ENCODE measurements at regions not wholly inside any gene's neighbourhood (a gene's known extent, or its start where the extent isn't known, plus 50 kb on each side); places are given as distances from the start of the nearest gene placed in this dataset.

DNA sequence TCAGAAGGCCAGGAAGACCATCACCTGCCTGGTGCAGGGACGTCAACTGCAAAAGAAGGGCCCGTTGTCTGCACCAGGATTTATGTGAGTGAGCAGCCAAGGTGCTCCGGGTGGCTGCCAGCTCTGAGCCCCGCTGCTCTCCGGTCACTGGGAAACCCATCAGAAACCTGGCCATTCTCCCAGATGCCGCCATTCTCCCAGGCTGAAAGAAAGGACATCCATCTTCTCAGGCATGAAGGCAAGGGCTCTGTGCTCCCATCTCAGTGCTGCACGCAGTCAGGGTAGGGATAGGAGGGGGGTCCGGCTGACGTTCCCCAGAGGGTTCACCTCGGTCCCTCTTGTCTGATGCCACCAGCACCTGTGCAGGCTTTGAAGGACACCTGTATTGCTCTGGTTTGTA, 158.4 kb downstream of the ERCC6L2 start:
- H3K27ac ChIP-seq (ENCODE audit: low read depth, low read length): no peak overlapping the region
- no peak overlapping the region for H2AFZ ChIP-seq (ENCODE audit: low read length, unreplicated experiment)
- no peak overlapping the region for H3K4me3 ChIP-seq (ENCODE audit: low read depth, low read length)
- no peaks in the 10 kb centered on the region for H3K79me2 ChIP-seq (ENCODE audit: control insufficient read depth, insufficient read depth, low read length, unreplicated experiment)
- peaks cover 11% of the 10 kb centered on the region; the same call in 1 of the 2 replicates for H3K27me3 ChIP-seq (ENCODE audit: insufficient read depth, low read length)
- H3K36me3 ChIP-seq (ENCODE audit: insufficient read depth, low read length): no peaks in the 10 kb centered on the region
- no peaks in the 10 kb centered on the region for H3K4me1 ChIP-seq (ENCODE audit: control insufficient read depth, insufficient read depth, low read length, unreplicated experiment)

GRCh38 chr9:96031916-96032534, 156.5 kb downstream of the ERCC6L2 start:
- Histone ChIP-seq H3K4me1 (ENCODE audit: control insufficient read depth, insufficient read depth, low read length, unreplicated experiment) (no peaks in the 10 kb centered on the region), H3K27me3 (ENCODE audit: insufficient read depth, low read length) (peaks cover 29% of the 10 kb centered on the region), H3K27ac (ENCODE audit: low read depth, low read length) (no peak overlapping the region), H2AFZ (ENCODE audit: low read length, unreplicated experiment) (no peak overlapping the region), H3K4me3 (ENCODE audit: low read depth, low read length) (no peak overlapping the region), H3K36me3 (ENCODE audit: insufficient read depth, low read length) (no peaks in the 10 kb centered on the region), H3K79me2 (ENCODE audit: control insufficient read depth, insufficient read depth, low read length, unreplicated experiment) (no peaks in the 10 kb centered on the region)

GRCh38 chr9:96031366-96031824, 155.9 kb downstream of the ERCC6L2 start:
- Histone ChIP-seq H3K4me1 (ENCODE audit: control insufficient read depth, insufficient read depth, low read length, unreplicated experiment) (no peaks in the 10 kb centered on the region), H2AFZ (ENCODE audit: low read length, unreplicated experiment) (no peak overlapping the region), H3K36me3 (ENCODE audit: insufficient read depth, low read length) (no peaks in the 10 kb centered on the region), H3K27me3 (ENCODE audit: insufficient read depth, low read length) (peaks cover 35% of the 10 kb centered on the region), H3K4me3 (ENCODE audit: low read depth, low read length) (no peak overlapping the region), H3K27ac (ENCODE audit: low read depth, low read length) (no peak overlapping the region), H3K79me2 (ENCODE audit: control insufficient read depth, insufficient read depth, low read length, unreplicated experiment) (no peaks in the 10 kb centered on the region)

GRCh38 chr9:96029722-96030530, 154.4 kb downstream of the ERCC6L2 start:
- no peak overlapping the region for H3K27ac ChIP-seq (ENCODE audit: low read depth, low read length)
- no peaks in the 10 kb centered on the region for H3K79me2 ChIP-seq (ENCODE audit: control insufficient read depth, insufficient read depth, low read length, unreplicated experiment)
- no peak overlapping the region for H3K4me3 ChIP-seq (ENCODE audit: low read depth, low read length)
- H3K27me3 ChIP-seq (ENCODE audit: insufficient read depth, low read length): peaks cover 36% of the 10 kb centered on the region
- H2AFZ ChIP-seq (ENCODE audit: low read length, unreplicated experiment): no peak overlapping the region
- no peaks in the 10 kb centered on the region for H3K36me3 ChIP-seq (ENCODE audit: insufficient read depth, low read length)
- H3K4me1 ChIP-seq (ENCODE audit: control insufficient read depth, insufficient read depth, low read length, unreplicated experiment): no peaks in the 10 kb centered on the region

- Histone ChIP-seq H3K27ac (ENCODE audit: low read depth, low read length) (no peak overlapping the region), H3K79me2 (ENCODE audit: control insufficient read depth, insufficient read depth, low read length, unreplicated experiment) (no peaks in the 10 kb centered on the region), H3K4me1 (ENCODE audit: control insufficient read depth, insufficient read depth, low read length, unreplicated experiment) (no peaks in the 10 kb centered on the region), H3K4me3 (ENCODE audit: low read depth, low read length) (peak overlapping the region; percentile 43; the same call in 1 of the 2 replicates), H2AFZ (ENCODE audit: low read length, unreplicated experiment) (no peak overlapping the region), H3K27me3 (ENCODE audit: insufficient read depth, low read length) (peaks cover 60% of the 10 kb centered on the region), H3K36me3 (ENCODE audit: insufficient read depth, low read length) (no peaks in the 10 kb centered on the region)
These were observed 152.0 kb downstream of the ERCC6L2 start for GRCh38 chr9:96027251-96028131.

DNA sequence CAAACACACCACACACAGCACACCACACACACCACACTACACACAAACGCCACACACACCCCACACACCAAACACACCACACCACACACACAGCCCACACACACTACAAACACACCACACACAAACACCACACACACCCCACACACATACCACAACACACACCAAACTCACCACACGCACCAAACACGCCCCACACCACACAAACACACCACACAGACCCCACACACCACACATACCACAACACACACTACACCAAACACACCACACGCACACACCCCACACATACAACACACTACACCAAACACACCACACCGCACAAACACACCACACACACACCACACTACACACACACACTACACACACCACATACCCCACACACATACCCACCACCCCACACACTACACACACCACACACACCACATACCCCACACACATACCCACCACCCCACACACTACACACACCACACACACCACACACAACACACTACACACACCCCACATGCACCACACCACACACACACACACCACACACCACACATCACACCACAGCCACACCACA, 151.2 kb downstream of the ERCC6L2 start:
- no peak overlapping the region for H3K27ac ChIP-seq (ENCODE audit: low read depth, low read length)
- H3K36me3 ChIP-seq (ENCODE audit: insufficient read depth, low read length): no peaks in the 10 kb centered on the region
- H3K4me3 ChIP-seq (ENCODE audit: low read depth, low read length): no peak overlapping the region
- H2AFZ ChIP-seq (ENCODE audit: low read length, unreplicated experiment): no peak overlapping the region
- H3K27me3 ChIP-seq (ENCODE audit: insufficient read depth, low read length): peaks cover 68% of the 10 kb centered on the region
- no peaks in the 10 kb centered on the region for H3K4me1 ChIP-seq (ENCODE audit: control insufficient read depth, insufficient read depth, low read length, unreplicated experiment)
- no peaks in the 10 kb centered on the region for H3K79me2 ChIP-seq (ENCODE audit: control insufficient read depth, insufficient read depth, low read length, unreplicated experiment)

DNA sequence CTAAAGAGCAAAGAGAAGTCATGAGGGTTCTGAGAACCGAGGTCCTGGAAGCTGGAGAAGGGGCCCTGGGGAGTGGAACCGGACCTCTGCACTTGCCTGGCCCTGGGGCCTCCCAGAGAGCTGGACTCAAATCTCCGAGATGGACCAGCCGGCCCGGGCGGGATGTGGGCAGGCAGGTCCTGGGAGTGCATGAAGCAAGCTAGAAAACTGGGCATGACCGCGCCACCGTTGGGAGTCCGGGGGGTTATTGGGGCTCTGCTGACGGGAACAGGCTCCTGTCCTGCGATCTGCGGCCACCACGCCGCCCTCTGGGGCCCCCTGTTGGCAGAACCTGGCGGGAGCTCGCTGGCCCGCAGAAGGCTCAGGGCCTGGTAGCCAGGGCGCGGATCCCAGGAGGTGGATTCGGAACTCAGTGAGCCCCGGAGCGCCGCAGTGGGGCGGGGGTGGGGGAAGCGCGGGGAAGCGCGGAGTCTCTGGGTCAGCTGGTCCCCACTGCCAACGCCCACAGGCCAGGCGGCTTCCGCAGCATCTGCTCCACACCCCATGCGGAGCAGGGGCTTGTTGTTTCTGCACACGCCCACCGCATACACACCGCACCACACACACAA, 150.6 kb downstream of the ERCC6L2 start:
- no peak overlapping the region for H3K4me3 ChIP-seq (ENCODE audit: low read depth, low read length)
- H3K27me3 ChIP-seq (ENCODE audit: insufficient read depth, low read length): peaks cover 73% of the 10 kb centered on the region
- H3K4me1 ChIP-seq (ENCODE audit: control insufficient read depth, insufficient read depth, low read length, unreplicated experiment): no peaks in the 10 kb centered on the region
- H3K36me3 ChIP-seq (ENCODE audit: insufficient read depth, low read length): no peaks in the 10 kb centered on the region
- H3K79me2 ChIP-seq (ENCODE audit: control insufficient read depth, insufficient read depth, low read length, unreplicated experiment): no peaks in the 10 kb centered on the region
- no peak overlapping the region for H3K27ac ChIP-seq (ENCODE audit: low read depth, low read length)
- H2AFZ ChIP-seq (ENCODE audit: low read length, unreplicated experiment): no peak overlapping the region

- Histone ChIP-seq H2AFZ (ENCODE audit: low read length, unreplicated experiment) (no peak overlapping the region), H3K4me3 (ENCODE audit: low read depth, low read length) (no peak overlapping the region), H3K79me2 (ENCODE audit: control insufficient read depth, insufficient read depth, low read length, unreplicated experiment) (no peaks in the 10 kb centered on the region), H3K27me3 (ENCODE audit: insufficient read depth, low read length) (peaks cover 77% of the 10 kb centered on the region), H3K36me3 (ENCODE audit: insufficient read depth, low read length) (no peaks in the 10 kb centered on the region), H3K27ac (ENCODE audit: low read depth, low read length) (no peak overlapping the region), H3K4me1 (ENCODE audit: control insufficient read depth, insufficient read depth, low read length, unreplicated experiment) (no peaks in the 10 kb centered on the region)
These were observed 148.0 kb downstream of the ERCC6L2 start for GRCh38 chr9:96023486-96023885.

DNA sequence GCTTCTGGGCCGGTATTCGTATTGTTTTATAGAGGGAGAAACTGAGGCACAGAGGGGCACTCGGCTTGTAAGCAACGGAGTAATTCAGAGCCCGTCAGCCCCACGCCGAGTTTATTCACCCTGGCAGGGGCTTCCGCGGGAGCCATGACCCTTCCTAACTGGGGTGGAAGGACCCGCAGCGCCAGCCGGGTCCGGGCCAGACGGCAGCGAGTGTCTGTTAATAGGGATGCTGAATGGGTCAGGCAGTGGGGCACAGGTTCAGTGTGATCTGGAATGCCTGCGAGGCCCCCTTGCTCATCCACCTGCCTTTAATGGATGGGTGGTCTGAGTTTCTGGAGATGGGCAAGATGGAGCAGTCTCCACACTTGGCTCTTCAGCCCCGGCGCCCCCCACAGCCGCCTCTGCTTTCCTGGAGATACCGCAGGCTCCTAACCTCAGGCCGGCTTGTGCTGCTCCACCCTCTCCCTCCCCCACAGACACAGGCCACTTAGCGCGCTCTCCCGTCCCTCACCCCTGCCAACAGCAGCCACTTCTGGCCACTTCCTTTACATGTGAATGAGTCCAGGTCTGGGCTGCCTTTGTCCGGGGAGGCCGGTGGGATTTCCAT, 147.1 kb downstream of the ERCC6L2 start:
- no peak overlapping the region for H2AFZ ChIP-seq (ENCODE audit: low read length, unreplicated experiment)
- no peak overlapping the region for H3K4me3 ChIP-seq (ENCODE audit: low read depth, low read length)
- H3K4me1 ChIP-seq (ENCODE audit: control insufficient read depth, insufficient read depth, low read length, unreplicated experiment): no peaks in the 10 kb centered on the region
- no peak overlapping the region for H3K27ac ChIP-seq (ENCODE audit: low read depth, low read length)
- peaks cover 68% of the 10 kb centered on the region for H3K27me3 ChIP-seq (ENCODE audit: insufficient read depth, low read length)
- no peaks in the 10 kb centered on the region for H3K79me2 ChIP-seq (ENCODE audit: control insufficient read depth, insufficient read depth, low read length, unreplicated experiment)
- no peaks in the 10 kb centered on the region for H3K36me3 ChIP-seq (ENCODE audit: insufficient read depth, low read length)
